ENCODE measurements at regions not wholly inside any gene's neighbourhood (a gene's known extent, or its start where the extent isn't known, plus 50 kb on each side); places are given as distances from the start of the nearest gene placed in this dataset.
"Not testable (repeated sequence)": the region's sequence is repeated elsewhere in the genome, so short reads cannot be mapped to it uniquely, and the experiment has no call there.

GRCh38 chr5:173667702-173668101 lies 51.3 kb upstream of the BOD1 start:
- DNase-seq (ENCODE audit: low read depth in 2 of 3, low spot score in 2 of 3) = no peak

GRCh38 chr5:173668245-173668800 lies 51.9 kb upstream of the BOD1 start:
- DNase-seq (ENCODE audit: low read depth in 2 of 3, low spot score in 2 of 3) = no peak

GRCh38 chr5:173668910-173669309 lies 52.5 kb upstream of the BOD1 start:
- DNase-seq (ENCODE audit: low read depth in 2 of 3, low spot score in 2 of 3) = no peak

GRCh38 chr5:173669483-173669882 lies 53.0 kb upstream of the BOD1 start:
- no peak for DNase-seq (ENCODE audit: low read depth in 2 of 3, low spot score in 2 of 3)

GRCh38 chr5:173670130-173670651 lies 53.7 kb upstream of the BOD1 start:
- DNase-seq (ENCODE audit: low read depth in 2 of 3, low spot score in 2 of 3) = no peak

GRCh38 chr5:173670791-173671120 lies 54.3 kb upstream of the BOD1 start:
- DNase-seq (ENCODE audit: low read depth in 2 of 3, low spot score in 2 of 3) = no peak

GRCh38 chr5:173671121-173671949 lies 54.9 kb upstream of the BOD1 start:
- no peak for DNase-seq (ENCODE audit: low read depth in 2 of 3, low spot score in 2 of 3)

GRCh38 chr5:173672166-173672565 lies 55.7 kb upstream of the BOD1 start:
- no peak for DNase-seq (ENCODE audit: low read depth in 2 of 3, low spot score in 2 of 3)

- DNase-seq (ENCODE audit: low read depth in 2 of 3, low spot score in 2 of 3) = no peak
These were observed 56.4 kb upstream of the BOD1 start for GRCh38 chr5:173672891-173673290.

GRCh38 chr5:173673295-173674101 lies 57.0 kb upstream of the BOD1 start:
- no peak for DNase-seq (ENCODE audit: low read depth in 2 of 3, low spot score in 2 of 3)

GRCh38 chr5:173675287-173675996 lies 59.0 kb upstream of the BOD1 start:
- DNase-seq (ENCODE audit: low read depth in 2 of 3, low spot score in 2 of 3) = no peak

GRCh38 chr5:173676375-173676774 lies 59.9 kb upstream of the BOD1 start:
- no peak for DNase-seq (ENCODE audit: low read depth in 2 of 3, low spot score in 2 of 3)

- DNase-seq (ENCODE audit: low read depth in 2 of 3, low spot score in 2 of 3) = no peak
These were observed 60.7 kb upstream of the BOD1 start for GRCh38 chr5:173677125-173677672.

- no peak for DNase-seq (ENCODE audit: low read depth in 2 of 3, low spot score in 2 of 3)
These were observed 63.6 kb upstream of the BOD1 start for GRCh38 chr5:173679909-173680630.

GRCh38 chr5:173680660-173681242 lies 64.3 kb upstream of the BOD1 start:
- no peak for DNase-seq (ENCODE audit: low read depth in 2 of 3, low spot score in 2 of 3)

GRCh38 chr5:173682313-173682712 lies 65.9 kb upstream of the BOD1 start:
- DNase-seq (ENCODE audit: low read depth in 2 of 3, low spot score in 2 of 3) = no peak

GRCh38 chr5:173684535-173684934 lies 68.1 kb upstream of the BOD1 start:
- DNase-seq (ENCODE audit: low read depth in 2 of 3, low spot score in 2 of 3) = not testable (repeated sequence)

GRCh38 chr5:173686950-173687349 lies 70.5 kb upstream of the BOD1 start:
- no peak for DNase-seq (ENCODE audit: low read depth in 2 of 3, low spot score in 2 of 3)

GRCh38 chr5:173688703-173689102 lies 72.3 kb upstream of the BOD1 start:
- DNase-seq (ENCODE audit: low read depth in 2 of 3, low spot score in 2 of 3) = no peak

Measured in hematopoietic multipotent progenitor cell (in vitro differentiated cells).